ENCODE measurements at regions not wholly inside any gene's neighbourhood (a gene's known extent, or its start where the extent isn't known, plus 50 kb on each side); places are given as distances from the start of the nearest gene placed in this dataset.

GRCh38 chr11:32315121-32315520 is 120.2 kb downstream of the WT1 start:
- 81% methylated on average over 4 of the region's 4 CpGs for WGBS
- H3K4me1 ChIP-seq (ENCODE audit: control insufficient read depth in 4 of 4, insufficient read depth in 4 of 4, low read length in 3 of 4), result peaks cover 0 to 2% (median 0%) of the 10 kb centered on the region in 4 donors
- DNase-seq (ENCODE audit: low spot score), result no peak

GRCh38 chr11:32316232-32316631 is 119.1 kb downstream of the WT1 start:
- no peaks in the 10 kb centered on the region for H3K36me3 ChIP-seq (ENCODE audit: control insufficient read depth in 4 of 4, insufficient read depth in 3 of 4, low read depth in 1 of 4, low read length in 3 of 4)
- 90% methylated on average over 3 of the region's 3 CpGs for WGBS
- no peak overlapping the region for H3K9ac ChIP-seq (ENCODE audit: low read depth in 1 of 2, low read length in 2 of 2)
- H3K27ac ChIP-seq (ENCODE audit: low read depth in 1 of 2, low read length in 2 of 2), result no peak overlapping the region
- H3K9me3 ChIP-seq (ENCODE audit: control insufficient read depth in 4 of 4, low read length in 3 of 4), result no peaks in the 10 kb centered on the region
- H3K27me3 ChIP-seq (ENCODE audit: control insufficient read depth in 4 of 4, insufficient read depth in 4 of 4, low read length in 3 of 4), result no peaks in the 10 kb centered on the region
- H3K4me3 ChIP-seq (ENCODE audit: low read depth in 1 of 3, low read length in 3 of 3), result no peak overlapping the region
- peaks cover 0 to 2% (median 0%) of the 10 kb centered on the region in 4 donors for H3K4me1 ChIP-seq (ENCODE audit: control insufficient read depth in 4 of 4, insufficient read depth in 4 of 4, low read length in 3 of 4)
- TF ChIP-seq RAD21 (IDR thresholded peaks at IDR 0.05), result no peak
- TF ChIP-seq FOXA2 (IDR thresholded peaks at IDR 0.05), result no peak
- no peak for TF ChIP-seq TAF1 (conservative IDR thresholded peaks at IDR 0.05)
- TF ChIP-seq ATF3 (IDR thresholded peaks at IDR 0.05), result no peak
- TF ChIP-seq REST (IDR thresholded peaks at IDR 0.05), result no peak
- TF ChIP-seq CTCF (IDR thresholded peaks at IDR 0.05; ENCODE audit: low read depth, low read length, missing input control), result no peak
- TF ChIP-seq HNF4A (conservative IDR thresholded peaks at IDR 0.05), result no peak
- TF ChIP-seq ZBTB33 (IDR thresholded peaks at IDR 0.05), result no peak
- TF ChIP-seq EGR1 (IDR thresholded peaks at IDR 0.05; ENCODE audit: low read depth in 2 of 2), result no peak
- no peak for TF ChIP-seq GABPA (IDR thresholded peaks at IDR 0.05 in 1 of 2, conservative IDR thresholded peaks at IDR 0.05 in 1 of 2)
- no peak for TF ChIP-seq SP1 (IDR thresholded peaks at IDR 0.05)
- TF ChIP-seq FOXA1 (IDR thresholded peaks at IDR 0.05), result no peak
- TF ChIP-seq MAX (IDR thresholded peaks at IDR 0.05), result no peak
- no peak for TF ChIP-seq JUND (IDR thresholded peaks at IDR 0.05)
- no peak for TF ChIP-seq NR2F2 (IDR thresholded peaks at IDR 0.05)
- TF ChIP-seq YY1 (IDR thresholded peaks at IDR 0.05), result no peak
- no peak for DNase-seq (ENCODE audit: low spot score)

More at GRCh38 chr11:32315121-32315520, 120.2 kb downstream of the WT1 start:
- Histone ChIP-seq H3K9ac (ENCODE audit: low read depth in 1 of 2, low read length in 2 of 2) (no peak overlapping the region), H3K27me3 (ENCODE audit: control insufficient read depth in 4 of 4, insufficient read depth in 4 of 4, low read length in 3 of 4) (no peaks in the 10 kb centered on the region), H3K9me3 (ENCODE audit: control insufficient read depth in 4 of 4, low read length in 3 of 4) (no peaks in the 10 kb centered on the region), H3K4me3 (ENCODE audit: low read depth in 1 of 3, low read length in 3 of 3) (no peak overlapping the region), H3K36me3 (ENCODE audit: control insufficient read depth in 4 of 4, insufficient read depth in 3 of 4, low read depth in 1 of 4, low read length in 3 of 4) (no peaks in the 10 kb centered on the region), H3K27ac (ENCODE audit: low read depth in 1 of 2, low read length in 2 of 2) (no peak overlapping the region)
- TF ChIP-seq FOXA1 (IDR thresholded peaks at IDR 0.05), result no peak

Data from liver (tissue), 8 donors.